ENCODE measurements at regions not wholly inside any gene's neighbourhood (a gene's known extent, or its start where the extent isn't known, plus 50 kb on each side); places are given as distances from the start of the nearest gene placed in this dataset.
"Not testable (repeated sequence)": the region's sequence is repeated elsewhere in the genome, so short reads cannot be mapped to it uniquely, and the experiment has no call there.

DNA sequence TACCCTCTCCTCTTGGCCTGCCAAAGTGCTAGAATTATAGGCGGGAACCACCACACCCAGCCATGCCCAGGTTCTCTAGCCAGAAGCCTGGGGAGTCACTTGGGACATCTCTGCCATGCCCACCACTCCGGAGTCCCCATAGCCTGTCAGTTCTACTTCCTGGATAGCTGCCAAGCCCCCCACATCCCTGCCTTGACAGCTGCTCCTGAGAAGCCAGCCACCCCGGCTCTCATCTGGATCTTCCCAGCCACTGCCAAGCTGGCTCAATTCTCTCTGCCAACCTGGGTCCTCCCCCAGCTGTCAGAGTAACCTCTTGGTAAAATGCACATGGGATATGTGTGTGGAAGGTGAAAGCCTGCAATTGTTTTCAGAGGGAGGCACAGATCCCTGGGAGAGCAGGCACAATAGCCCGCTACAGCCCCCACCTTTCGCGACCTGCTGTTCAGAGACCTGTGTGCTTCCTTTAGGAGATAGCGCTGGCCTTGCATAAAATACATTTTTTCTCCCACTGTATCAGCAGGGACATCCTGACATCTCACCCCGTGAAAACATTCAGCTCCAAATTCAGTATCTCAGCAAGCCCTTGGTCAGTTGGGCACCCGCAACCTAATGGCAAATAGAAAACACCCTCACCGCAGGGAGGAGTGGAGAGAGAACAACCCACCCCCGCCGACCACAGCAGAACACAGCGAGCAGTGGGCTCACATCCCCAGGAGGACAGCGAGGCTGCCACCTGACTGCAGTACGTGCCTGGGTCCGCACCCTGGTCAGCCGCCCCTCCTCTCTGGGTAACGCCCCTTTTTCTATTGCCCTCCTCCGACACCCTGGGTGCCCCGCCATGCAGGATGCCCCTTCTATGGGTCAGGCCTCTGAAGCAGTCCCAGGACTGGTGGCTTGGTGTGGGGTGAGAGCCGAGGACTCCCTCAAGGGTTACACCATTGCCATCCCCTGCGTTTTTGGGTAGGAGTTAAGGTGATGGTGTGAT is 1342.2 kb downstream of the BRD1 start:
- no peak for DNase-seq

- DNase-seq, result no peak
Observed at GRCh38 chr22:48483764-48484528, 1343.7 kb downstream of the BRD1 start.

DNA sequence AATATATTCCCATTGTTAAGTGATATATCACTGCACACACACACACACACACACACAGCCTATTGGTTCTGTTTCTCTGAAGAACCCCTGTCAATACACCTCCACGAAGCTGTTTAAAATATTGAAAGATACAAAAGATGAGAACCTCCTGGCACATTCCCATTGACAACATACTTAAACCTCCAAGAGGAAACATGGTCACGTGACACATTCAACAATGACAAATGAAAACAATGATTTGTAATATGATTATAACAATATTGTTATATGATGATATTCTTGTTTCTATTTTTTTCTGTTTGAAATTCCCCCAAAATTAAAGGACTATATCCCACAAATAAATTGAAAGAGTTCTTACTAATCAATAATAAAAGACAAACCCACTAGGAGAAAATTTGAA is 1344.9 kb downstream of the BRD1 start:
- no peak for DNase-seq

DNA sequence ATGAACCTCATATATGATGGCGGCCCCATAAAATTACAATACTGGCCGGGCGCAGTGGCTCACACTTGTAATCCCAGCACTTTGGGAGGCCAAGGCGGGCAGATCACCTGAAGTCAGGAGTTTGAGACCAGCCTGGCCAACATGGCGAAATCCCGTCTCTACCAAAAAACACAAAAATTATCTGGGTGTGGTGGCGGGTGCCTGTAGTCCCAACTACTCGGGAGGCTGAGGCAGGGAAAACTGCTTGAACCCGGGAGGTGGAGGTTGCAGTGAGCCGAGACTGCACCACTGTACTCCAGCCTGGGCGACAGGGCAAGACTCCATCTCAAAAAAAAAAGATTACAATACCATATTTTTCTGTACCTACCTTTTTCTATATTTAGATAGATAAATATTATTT is 1345.5 kb downstream of the BRD1 start:
- not testable (repeated sequence) for DNase-seq

DNA sequence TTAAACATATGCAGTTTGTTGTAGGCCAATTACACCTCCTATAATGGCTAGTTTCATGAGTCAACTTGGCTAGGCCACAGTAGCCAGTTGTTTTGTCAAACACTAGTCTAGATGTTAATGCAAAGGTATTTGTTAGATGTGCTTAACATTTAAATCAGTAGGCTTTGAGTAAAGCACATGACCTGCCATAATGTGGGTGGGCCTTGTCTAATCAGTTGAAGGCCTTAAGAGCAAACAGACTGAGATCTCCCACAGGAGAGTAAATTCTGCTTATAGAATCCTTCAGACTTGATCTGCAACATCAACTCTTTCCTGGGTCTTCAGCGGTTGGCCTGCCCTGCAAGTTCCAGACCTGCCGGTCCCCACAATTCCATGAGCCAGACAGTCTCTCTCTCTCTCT is 1345.9 kb downstream of the BRD1 start:
- DNase-seq, result no peak

- DNase-seq, result no peak
Observed at GRCh38 chr22:48478529-48479265, 1349.0 kb downstream of the BRD1 start.

DNA sequence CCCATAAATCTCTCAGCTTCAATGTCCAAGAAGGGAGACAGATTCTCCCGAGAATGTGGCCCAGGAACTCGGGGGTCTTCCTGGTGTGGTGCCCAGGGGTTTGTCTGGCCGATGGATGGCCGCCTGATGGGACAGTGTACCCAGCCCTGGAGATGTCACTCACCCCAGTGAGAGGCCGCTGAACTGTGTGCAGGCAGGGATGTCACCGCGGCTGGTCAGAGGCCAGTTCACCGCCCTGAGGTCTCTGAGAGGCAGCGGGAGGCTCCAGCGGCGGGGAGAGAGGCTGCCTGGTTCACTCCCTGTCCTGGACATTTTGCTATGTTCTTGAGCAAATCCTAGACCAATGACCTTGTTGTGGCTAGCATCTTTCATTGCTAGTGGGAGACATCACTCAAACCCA is 1349.5 kb downstream of the BRD1 start:
- DNase-seq, result no peak

DNA sequence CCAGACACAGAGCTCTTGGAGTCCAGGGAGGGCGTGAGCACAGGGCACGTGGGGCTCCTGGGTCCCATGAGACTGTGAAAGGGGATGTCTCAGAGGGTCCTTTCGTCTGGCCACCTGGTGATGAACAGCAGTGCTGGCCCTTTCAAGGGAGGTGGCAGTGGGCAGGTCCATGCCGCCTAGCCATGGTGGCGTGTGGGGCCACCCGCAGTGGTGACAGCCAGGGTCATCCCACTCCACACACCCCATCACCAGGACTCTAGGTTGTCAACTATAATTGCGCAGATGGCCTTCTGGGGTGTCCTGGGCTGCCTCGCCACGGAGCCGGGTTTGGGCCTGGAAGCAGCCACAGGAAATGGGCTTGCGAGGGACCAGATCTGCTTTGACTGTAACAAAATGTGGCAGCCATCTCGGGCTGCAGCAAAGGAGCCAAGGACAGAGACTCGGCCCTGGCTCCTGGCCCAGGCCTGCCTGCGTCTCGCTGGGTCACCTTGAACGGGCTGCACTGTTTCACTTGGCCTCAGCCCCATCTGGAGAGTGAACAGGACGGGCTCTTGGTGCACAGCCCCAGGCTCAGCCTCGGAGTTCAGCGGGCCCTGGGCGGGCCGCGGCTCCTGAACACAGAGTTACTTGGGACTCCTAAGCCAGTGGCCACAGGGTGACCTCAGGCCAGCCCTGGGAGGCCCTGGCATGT is 1350.5 kb downstream of the BRD1 start:
- no peak for DNase-seq

- DNase-seq, result no peak
Observed at GRCh38 chr22:48476577-48476976, 1351.1 kb downstream of the BRD1 start.

DNA sequence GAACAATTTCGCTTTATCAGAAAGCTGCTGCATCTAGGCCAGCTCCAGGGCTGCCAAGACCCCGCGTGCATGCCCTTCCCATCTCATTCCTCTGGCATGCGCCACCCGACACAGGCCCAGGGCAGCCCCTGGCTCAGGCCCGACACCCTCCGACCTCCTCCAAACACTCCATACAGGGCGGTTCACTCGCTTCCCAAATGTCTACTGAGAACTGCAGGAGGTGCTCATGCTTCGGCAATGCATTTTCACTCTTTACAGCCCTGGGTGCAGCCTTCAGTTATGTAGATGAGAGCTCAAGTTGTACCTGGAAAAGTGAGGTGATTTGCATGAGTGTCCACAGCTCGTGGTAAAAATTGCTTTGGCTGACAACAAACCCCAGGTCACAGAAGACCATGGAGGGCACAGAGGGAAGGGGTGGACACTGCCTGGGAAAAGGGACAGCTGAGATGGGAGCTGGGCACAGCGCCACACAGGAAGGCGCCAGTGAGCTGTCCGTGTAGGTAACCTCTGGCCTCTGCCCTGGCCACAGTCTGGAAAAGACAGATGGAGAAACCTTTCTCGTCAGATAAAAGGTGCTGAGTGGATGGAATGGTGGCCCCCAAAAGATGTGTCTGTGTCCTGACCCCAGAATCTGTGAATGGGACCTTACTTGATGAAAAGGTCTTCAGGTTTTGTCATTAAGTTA is 1351.9 kb downstream of the BRD1 start:
- no peak for DNase-seq

- DNase-seq, result no peak
Observed at GRCh38 chr22:48474881-48475280, 1352.8 kb downstream of the BRD1 start.

GRCh38 chr22:48473202-48473601 is 1354.5 kb downstream of the BRD1 start:
- DNase-seq, result no peak

DNA sequence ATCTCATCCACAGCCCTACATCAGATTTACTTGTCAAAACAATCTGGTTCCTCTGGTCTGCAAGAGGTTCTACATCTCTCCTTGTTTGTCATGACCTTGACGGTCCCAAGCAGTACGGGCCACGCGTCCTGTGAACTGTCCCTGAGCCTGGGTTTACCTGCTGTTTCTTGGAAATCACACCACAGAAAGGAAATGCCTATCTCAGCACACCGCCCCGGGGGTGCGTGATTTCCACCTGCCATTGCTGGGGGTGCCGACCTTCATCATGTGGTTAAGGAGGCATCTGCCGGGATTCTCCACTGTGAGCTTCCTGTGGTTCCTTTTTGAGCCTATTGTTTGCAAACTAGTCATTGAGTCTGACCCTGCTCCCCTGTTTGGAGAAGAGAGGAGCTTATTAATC is 1363.4 kb downstream of the BRD1 start:
- DNase-seq, result no peak

GRCh38 chr22:48459859-48460823 is 1367.5 kb downstream of the BRD1 start:
- no peak for DNase-seq

DNA sequence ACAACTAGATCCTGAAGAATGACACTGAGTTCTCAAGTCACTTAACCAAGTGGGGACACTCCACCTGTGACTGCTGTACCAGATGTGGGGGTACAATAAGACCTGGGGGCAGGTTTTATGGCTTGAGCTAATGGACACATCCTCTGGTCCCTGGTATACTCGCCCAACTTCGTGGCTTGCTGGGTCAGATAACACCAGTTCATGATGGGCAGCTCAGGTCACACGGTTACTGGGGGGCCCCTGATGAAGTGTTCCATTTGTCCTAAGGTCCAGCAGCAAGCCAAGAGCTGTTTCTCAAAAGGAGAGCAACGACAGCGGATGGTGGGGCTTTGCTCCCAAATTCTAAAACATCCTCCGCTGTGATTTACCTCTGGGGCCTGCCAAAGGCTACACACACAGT is 1368.4 kb downstream of the BRD1 start:
- DNase-seq, result no peak

GRCh38 chr22:48456449-48456848 is 1371.2 kb downstream of the BRD1 start:
- DNase-seq, result no peak

GRCh38 chr22:48453751-48454485 is 1373.8 kb downstream of the BRD1 start:
- no peak for DNase-seq

- no peak for DNase-seq
Observed at GRCh38 chr22:48453171-48453570, 1374.5 kb downstream of the BRD1 start.

- no peak for DNase-seq
Observed at GRCh38 chr22:48452766-48453165, 1374.9 kb downstream of the BRD1 start.

DNA sequence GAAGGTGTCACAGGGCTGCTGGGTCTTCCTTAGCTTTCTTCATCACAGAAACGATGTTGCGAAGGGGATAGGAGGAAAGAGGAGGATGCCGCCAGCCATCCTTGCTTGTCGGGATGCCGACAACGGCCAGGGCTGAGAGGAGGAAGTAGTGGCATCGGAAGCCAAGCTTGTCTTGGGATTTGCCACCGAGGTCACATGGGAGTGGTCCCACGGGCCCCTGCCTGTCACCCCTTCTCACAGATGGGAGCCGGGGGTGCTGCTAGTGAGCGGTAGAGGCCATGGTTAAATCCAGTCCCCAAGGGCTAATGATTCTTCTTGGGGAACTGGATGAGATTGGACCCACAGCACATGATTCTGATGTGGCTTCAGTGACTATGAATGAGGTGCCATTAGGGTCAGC is 1375.8 kb downstream of the BRD1 start:
- DNase-seq, result no peak

Measured in stimulated activated CD4-positive, alpha-beta T cell treated with anti-CD3 and anti-CD28 coated beads, Interleukin-12 subunit alpha, Interleukin-12 subunit beta, amount 100 ng/mL, for 4 hours (primary cell).